ENCODE measurements at regions not wholly inside any gene's neighbourhood (a gene's known extent, or its start where the extent isn't known, plus 50 kb on each side); places are given as distances from the start of the nearest gene placed in this dataset.

DNA sequence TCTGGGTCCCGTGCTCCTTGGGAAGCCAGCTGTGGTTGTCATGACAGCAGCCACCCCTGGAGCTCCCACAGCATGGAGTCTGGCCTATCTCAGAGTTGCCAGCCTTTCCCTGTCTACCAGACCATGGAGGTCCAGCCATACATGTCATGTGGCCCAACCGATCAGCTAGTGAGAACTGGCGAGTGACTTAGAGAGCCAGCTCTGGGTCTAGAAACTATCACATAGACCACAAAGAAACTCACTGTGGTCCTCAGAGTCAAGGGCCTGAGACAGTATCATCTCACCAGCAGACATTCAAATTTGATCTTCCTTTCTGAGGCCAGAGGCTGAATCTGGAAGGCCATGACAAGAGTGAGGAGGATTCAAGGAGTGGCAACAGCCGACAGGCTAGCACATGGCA is 223.3 kb upstream of the GPR26 start:
- Histone ChIP-seq H3K27ac (ENCODE audit: low read length) (no peak overlapping the region), H4K20me1 (ENCODE audit: insufficient read depth, low read length) (no peaks in the 10 kb centered on the region), H3K4me3 (ENCODE audit: low read depth in 1 of 2, low read length in 2 of 2) (no peak overlapping the region), H3K9me3 (ENCODE audit: insufficient read depth, low read length, severe bottlenecking) (no peaks in the 10 kb centered on the region), H3K4me2 (ENCODE audit: insufficient read depth, low read length) (no peak overlapping the region), H3K36me3 (ENCODE audit: insufficient read depth, low read length) (no peaks in the 10 kb centered on the region), H3K9ac (ENCODE audit: low read depth, low read length) (no peak overlapping the region), H2AFZ (ENCODE audit: low read depth, low read length) (no peak overlapping the region), H3K79me2 (ENCODE audit: insufficient read depth, low read length) (no peaks in the 10 kb centered on the region), H3K4me1 (ENCODE audit: insufficient read depth, low read length) (no peaks in the 10 kb centered on the region), H3K27me3 (ENCODE audit: insufficient read depth, low read length, poor library complexity) (no peaks in the 10 kb centered on the region)
- ATAC-seq (ENCODE audit: insufficient read depth, low read depth) (no peak), DNase-seq (no peak)
- TF ChIP-seq CTCF (IDR thresholded peaks at IDR 0.05; ENCODE audit: borderline replicate concordance, extremely low read depth, low read length, poor library complexity, severe bottlenecking) (no peak), EZH2 (IDR thresholded peaks at IDR 0.05; ENCODE audit: borderline replicate concordance, low read depth, low read length, severe bottlenecking) (no peak)

DNA sequence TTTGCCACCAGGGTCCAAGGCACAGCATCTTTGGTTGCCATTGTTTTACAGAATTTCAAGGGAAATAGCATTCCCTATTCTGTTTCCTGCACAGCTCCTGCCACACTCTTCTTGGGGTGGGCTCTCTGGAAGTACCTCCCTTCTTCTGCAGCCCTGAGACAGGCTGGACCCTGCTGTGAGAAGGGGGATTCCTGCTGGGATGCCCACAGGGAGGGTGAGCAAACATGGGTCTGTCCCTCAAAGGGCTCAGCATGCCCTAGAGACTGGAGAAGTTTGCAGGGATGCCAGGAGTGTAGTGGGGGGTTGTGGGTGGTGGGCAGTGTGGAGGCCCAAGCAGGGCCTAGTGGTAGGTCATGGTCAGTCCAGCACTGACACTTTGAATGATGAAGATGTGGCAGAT is 222.2 kb upstream of the GPR26 start:
- Histone ChIP-seq H3K79me2 (ENCODE audit: insufficient read depth, low read length) (no peaks in the 10 kb centered on the region), H3K36me3 (ENCODE audit: insufficient read depth, low read length) (no peaks in the 10 kb centered on the region), H3K4me3 (ENCODE audit: low read depth in 1 of 2, low read length in 2 of 2) (no peak overlapping the region), H3K4me2 (ENCODE audit: insufficient read depth, low read length) (no peak overlapping the region), H4K20me1 (ENCODE audit: insufficient read depth, low read length) (no peaks in the 10 kb centered on the region), H3K27me3 (ENCODE audit: insufficient read depth, low read length, poor library complexity) (no peaks in the 10 kb centered on the region), H3K27ac (ENCODE audit: low read length) (no peak overlapping the region), H3K4me1 (ENCODE audit: insufficient read depth, low read length) (no peaks in the 10 kb centered on the region), H3K9me3 (ENCODE audit: insufficient read depth, low read length, severe bottlenecking) (no peaks in the 10 kb centered on the region), H3K9ac (ENCODE audit: low read depth, low read length) (no peak overlapping the region), H2AFZ (ENCODE audit: low read depth, low read length) (no peak overlapping the region)
- TF ChIP-seq CTCF (IDR thresholded peaks at IDR 0.05; ENCODE audit: borderline replicate concordance, extremely low read depth, low read length, poor library complexity, severe bottlenecking) (no peak), EZH2 (IDR thresholded peaks at IDR 0.05; ENCODE audit: borderline replicate concordance, low read depth, low read length, severe bottlenecking) (no peak)
- ATAC-seq (ENCODE audit: insufficient read depth, low read depth) (no peak), DNase-seq (no peak)

GRCh38 chr10:123445261-123445775 is 220.8 kb upstream of the GPR26 start:
- no peaks in the 10 kb centered on the region for H3K4me1 ChIP-seq (ENCODE audit: insufficient read depth, low read length)
- H3K27ac ChIP-seq (ENCODE audit: low read length): no peak overlapping the region

More at GRCh38 chr10:123445261-123445775, 220.8 kb upstream of the GPR26 start:
- H3K4me2 ChIP-seq (ENCODE audit: insufficient read depth, low read length): no peak overlapping the region
- no peaks in the 10 kb centered on the region for H3K79me2 ChIP-seq (ENCODE audit: insufficient read depth, low read length)
- no peaks in the 10 kb centered on the region for H4K20me1 ChIP-seq (ENCODE audit: insufficient read depth, low read length)
- H2AFZ ChIP-seq (ENCODE audit: low read depth, low read length): no peak overlapping the region
- H3K9ac ChIP-seq (ENCODE audit: low read depth, low read length): no peak overlapping the region
- no peaks in the 10 kb centered on the region for H3K27me3 ChIP-seq (ENCODE audit: insufficient read depth, low read length, poor library complexity)
- ATAC-seq (ENCODE audit: insufficient read depth, low read depth): no peak
- no peak for DNase-seq
- H3K4me3 ChIP-seq (ENCODE audit: low read depth in 1 of 2, low read length in 2 of 2): no peak overlapping the region
- no peak for TF ChIP-seq EZH2 (IDR thresholded peaks at IDR 0.05; ENCODE audit: borderline replicate concordance, low read depth, low read length, severe bottlenecking)
- TF ChIP-seq CTCF (IDR thresholded peaks at IDR 0.05; ENCODE audit: borderline replicate concordance, extremely low read depth, low read length, poor library complexity, severe bottlenecking): no peak
- no peaks in the 10 kb centered on the region for H3K36me3 ChIP-seq (ENCODE audit: insufficient read depth, low read length)
- H3K9me3 ChIP-seq (ENCODE audit: insufficient read depth, low read length, severe bottlenecking): no peaks in the 10 kb centered on the region

Measured in DND-41 (cell line).